ENCODE measurements at regions not wholly inside any gene's neighbourhood (a gene's known extent, or its start where the extent isn't known, plus 50 kb on each side); places are given as distances from the start of the nearest gene placed in this dataset.
"Not testable (repeated sequence)": the region's sequence is repeated elsewhere in the genome, so short reads cannot be mapped to it uniquely, and the experiment has no call there.

- not testable (repeated sequence) for DNase-seq (ENCODE audit: low read depth, low spot score)
Observed at GRCh38 chr10:46740368-46740767, 161.4 kb downstream of the SYT15 start.

GRCh38 chr10:46749003-46749402, 162.2 kb upstream of the PTPN20 start:
- not testable (repeated sequence) for DNase-seq (ENCODE audit: low read depth, low spot score)

GRCh38 chr10:46749470-46749869, 161.8 kb upstream of the PTPN20 start:
- DNase-seq (ENCODE audit: low read depth, low spot score) = not testable (repeated sequence)

DNA sequence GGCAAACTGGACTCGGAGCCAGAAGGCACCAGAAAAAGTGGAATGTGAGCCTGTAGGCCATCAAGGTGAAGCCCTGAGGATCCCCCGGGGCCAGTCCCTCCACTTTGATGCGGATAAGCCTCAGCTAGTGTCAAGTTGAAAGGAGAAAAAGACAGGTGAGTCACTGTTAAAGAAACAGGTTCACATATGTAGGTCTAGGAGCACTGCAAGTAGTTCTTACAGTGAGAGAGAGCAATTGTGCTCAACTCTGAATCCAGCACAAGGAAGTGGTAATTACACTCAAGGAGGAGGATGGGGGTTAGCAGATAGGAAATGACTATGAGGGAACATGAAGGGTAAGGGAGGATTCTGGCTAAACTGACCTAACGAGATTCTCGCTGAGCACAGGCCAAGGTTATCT, 157.5 kb upstream of the PTPN20 start:
- DNase-seq (ENCODE audit: low read depth, low spot score) = not testable (repeated sequence)

- DNase-seq (ENCODE audit: low read depth, low spot score) = not testable (repeated sequence)
Observed at GRCh38 chr10:46761471-46761870, 149.8 kb upstream of the PTPN20 start.

DNA sequence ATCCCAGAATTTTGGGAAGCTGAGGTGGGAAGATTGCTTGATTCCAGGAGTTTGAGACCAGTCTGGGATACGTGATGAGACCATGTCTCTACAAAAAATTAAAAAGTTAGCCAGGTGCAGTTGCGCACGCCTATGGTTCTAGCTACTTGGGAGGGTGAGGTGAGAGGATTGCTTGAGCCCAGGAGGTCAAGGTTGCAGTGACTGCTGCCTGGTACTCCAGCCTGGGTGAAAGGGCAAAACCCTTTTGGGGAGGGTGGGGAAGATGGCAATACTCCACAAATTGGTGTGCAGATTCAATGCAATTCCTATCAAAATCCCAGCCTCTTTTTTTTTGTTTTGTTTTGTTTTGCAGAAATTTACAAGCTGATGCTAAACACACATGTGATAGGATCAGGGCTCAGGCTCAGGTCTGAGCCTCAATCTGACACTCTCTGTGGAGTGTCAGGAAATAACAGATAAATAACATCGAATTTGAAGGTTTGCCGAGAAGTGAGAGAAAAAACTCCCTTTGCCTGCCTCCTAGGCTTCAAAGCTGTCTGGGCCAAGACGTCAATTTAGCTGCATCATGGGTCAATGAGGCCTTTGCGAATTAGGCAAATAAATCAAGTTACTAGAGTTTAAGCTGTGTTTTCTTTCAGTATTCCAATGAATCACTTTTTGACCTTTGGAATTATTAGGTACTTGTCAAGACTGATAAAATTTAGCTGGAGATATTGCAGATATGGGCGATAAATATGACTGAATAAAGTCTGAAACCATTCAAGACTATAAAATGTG, 142.5 kb upstream of the PTPN20 start:
- not testable (repeated sequence) for DNase-seq (ENCODE audit: low read depth, low spot score)

GRCh38 chr10:46773178-46773896, 137.9 kb upstream of the PTPN20 start:
- DNase-seq (ENCODE audit: low read depth, low spot score) = not testable (repeated sequence)

DNA sequence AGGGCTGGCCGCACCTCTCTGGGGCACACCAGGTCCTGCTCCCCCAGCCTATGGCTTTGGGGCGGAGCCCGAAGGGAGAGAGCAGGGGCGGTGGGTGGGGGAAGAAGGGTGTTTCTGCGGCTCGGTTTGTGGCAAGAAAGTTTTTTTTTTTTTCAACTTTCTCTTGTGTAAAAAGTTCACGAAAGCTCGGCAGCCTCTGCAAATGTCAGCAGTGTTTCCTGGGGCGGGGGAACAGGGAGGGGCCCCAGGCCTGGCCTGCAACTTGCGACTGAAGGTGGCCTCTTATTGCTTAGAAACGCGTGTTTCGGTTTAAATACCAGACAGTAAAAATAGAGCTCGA, 137.4 kb upstream of the PTPN20 start:
- not testable (repeated sequence) for DNase-seq (ENCODE audit: low read depth, low spot score)

DNA sequence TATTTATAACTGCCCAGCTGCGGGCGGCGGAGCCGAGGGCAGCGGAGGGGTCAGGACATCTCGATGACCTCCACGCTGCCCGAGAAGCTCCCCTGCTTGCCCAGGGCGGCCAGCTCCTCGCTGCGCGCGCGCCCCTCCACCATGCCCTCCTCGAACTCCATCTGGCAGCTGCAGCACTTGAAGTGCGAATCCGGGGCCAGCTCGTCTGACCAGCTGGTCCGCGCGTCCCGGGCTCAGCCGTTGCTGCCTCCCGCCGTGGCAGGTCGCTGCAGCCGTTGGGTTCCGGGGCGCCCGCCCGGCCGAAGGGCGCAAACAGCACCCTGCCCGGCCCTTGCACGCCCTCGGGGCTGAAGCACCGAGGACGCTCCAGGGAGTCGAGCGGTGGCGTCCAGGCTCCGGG, 136.9 kb upstream of the PTPN20 start:
- not testable (repeated sequence) for DNase-seq (ENCODE audit: low read depth, low spot score)

DNA sequence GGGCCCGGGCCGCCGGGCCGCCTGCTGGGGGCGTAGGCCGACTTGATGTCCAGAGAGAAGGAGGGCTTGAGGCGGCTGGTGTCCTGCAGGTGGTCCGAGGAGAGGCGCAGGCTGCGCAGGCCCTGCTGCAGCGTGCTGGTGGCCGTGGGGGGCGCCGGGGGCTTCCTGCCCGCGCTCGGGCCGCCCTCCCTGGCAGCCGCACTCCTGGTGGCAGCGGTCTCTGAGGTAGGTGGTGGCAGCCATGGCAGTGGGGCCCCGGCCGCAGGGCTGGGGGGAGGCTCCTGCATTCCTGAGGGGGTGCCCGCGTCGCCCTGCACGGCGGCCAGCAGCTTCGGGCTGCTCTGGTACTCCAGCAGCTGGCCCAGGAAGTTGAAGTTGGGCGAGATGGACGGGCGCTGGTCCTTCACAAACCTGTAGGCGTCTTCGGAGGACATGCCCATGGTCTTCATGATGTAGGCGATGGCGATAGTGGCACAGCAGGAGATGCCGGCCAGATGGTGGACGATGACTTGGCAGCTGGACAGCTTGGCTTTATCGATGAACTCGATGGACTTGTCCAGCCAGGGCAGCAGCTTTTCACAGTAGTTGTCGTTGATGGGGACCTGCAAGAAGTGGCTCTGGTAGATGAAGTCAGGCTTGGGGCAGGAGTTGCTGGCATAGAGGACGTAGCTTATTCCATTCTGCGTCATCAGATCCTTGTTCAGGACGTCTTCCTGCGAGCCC, 136.1 kb upstream of the PTPN20 start:
- not testable (repeated sequence) for DNase-seq (ENCODE audit: low read depth, low spot score)

DNA sequence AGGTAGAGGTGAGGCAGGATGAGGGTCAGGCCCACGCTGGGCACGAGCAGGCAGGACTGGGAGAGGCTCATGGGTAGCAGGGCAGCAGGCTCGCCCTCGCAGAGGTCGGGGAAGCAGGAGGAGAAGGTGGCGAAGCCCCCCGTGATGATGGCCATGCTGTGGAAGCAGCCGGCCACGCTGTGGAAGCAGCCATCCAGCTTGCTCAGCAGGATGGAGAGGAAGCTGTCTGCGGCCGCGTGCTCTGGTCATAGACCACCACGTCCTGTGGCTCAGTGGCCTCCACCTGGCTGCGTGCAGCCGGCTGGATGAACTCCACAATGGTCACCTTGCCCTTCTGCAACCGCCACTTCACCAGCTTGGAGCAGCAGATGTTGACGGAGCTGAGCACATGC, 135.6 kb upstream of the PTPN20 start:
- not testable (repeated sequence) for DNase-seq (ENCODE audit: low read depth, low spot score)

DNA sequence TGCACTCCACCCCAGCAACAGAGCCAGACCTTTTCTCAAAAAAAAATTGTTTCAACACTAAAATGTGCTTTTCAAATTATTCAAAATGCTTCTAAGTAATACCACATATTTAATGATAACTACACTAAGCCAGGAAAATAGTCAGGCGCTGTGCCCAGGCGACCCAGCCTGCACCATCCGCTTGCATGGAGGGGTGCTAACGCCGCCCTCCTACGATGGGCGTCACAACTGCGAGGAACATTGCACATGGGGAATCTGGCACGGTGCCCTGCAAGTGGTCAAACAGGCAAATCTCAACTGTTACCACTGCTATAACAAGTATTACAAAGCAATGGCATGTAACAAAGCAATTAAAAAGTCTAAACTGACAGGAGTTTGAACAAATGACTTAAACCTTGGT, 131.7 kb upstream of the PTPN20 start:
- DNase-seq (ENCODE audit: low read depth, low spot score) = not testable (repeated sequence)

GRCh38 chr10:46780164-46780563, 131.1 kb upstream of the PTPN20 start:
- DNase-seq (ENCODE audit: low read depth, low spot score) = not testable (repeated sequence)

- not testable (repeated sequence) for DNase-seq (ENCODE audit: low read depth, low spot score)
Observed at GRCh38 chr10:46781001-46781400, 130.2 kb upstream of the PTPN20 start.

DNA sequence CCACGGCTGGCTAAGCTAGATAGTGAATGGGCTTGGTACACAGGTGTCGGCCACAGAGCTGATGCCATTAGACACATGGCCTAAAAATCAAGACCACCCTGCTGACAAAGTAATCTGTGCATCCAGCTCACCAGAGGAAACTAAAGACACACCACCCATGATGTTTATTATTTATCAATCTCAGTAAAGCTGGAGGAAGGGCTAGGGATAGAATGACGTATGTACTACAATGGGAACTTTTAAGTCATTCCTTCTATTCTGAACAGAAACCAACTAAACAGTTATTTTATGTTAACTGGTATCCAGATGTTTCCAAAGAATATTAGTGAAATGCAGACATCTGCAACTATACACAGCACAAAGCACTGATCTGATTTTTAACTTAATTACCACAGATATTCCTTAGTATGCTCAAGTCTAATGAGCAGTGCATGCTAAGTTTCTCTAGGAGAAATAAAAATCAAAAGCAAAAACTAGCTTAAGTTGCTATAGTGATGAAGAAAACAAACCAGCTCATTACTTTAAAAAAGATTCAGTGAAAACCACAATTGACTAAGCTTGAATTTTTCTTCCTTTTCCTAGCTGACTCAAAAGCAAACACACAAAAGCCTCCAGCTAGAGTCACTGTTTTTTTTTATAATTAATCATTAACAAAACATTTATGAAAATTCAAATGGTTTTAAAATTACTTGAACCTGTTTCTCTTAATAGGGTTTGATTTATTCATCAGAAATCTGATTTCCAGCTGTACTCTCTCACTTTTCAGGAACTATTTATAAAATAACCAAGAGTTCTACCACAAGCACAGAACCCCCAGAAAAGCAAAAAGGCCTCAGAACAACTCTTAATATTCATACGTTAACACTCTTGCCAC, 129.0 kb upstream of the PTPN20 start:
- not testable (repeated sequence) for DNase-seq (ENCODE audit: low read depth, low spot score)

GRCh38 chr10:46784665-46785064, 126.6 kb upstream of the PTPN20 start:
- DNase-seq (ENCODE audit: low read depth, low spot score) = not testable (repeated sequence)

- not testable (repeated sequence) for DNase-seq (ENCODE audit: low read depth, low spot score)
Observed at GRCh38 chr10:46786125-46786517, 125.1 kb upstream of the PTPN20 start.

GRCh38 chr10:46786518-46787320, 124.5 kb upstream of the PTPN20 start:
- not testable (repeated sequence) for DNase-seq (ENCODE audit: low read depth, low spot score)

DNA sequence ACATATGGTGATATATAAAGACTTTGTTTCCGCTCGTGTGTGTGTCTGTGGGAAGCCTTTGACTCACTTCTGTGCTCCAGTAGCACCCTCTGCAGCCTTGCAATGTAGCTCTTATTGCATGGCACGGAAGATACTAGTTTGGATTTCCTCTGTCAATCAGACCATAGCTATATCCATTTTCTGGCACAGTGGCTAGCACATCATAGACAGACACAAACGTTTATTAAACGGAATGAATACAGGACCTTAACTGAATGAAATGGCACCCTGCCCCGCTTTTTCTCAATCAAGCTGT, 124.0 kb upstream of the PTPN20 start:
- DNase-seq (ENCODE audit: low read depth, low spot score) = peak; percentile 15

DNA sequence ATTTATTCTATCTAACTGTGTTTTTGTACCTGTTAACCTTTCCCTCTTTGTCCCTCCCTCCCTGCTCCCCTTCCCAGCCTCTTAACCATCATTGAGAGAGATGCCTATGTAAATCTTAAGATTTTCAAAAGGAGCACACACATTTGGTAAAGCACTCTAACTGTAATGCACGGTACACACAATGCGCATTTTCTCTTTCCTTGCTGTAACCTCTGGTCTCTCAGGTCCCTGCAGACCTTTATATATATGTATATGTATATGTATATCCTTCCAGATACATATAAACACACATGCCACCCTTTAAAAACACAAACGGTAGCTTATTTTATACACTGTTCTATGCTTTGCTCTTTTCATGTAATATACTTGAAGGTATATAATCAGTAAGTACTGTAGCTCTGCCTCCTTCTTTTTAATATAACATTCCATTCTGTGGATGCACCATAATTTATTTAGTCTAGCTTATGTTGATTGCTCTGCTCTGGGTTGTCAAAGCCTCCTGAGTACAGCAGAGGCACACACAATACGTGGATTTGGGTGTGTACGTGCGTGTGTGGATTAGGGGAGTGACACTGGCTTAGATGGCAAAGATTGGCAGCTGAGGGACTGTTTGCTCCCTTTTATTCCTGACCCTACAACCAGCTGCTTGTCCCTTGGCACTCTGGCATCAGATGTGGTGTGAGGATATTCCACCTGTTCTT, 118.4 kb upstream of the PTPN20 start:
- not testable (repeated sequence) for DNase-seq (ENCODE audit: low read depth, low spot score)

All from brain pericyte (primary cell).